ENCODE measurements at regions not wholly inside any gene's neighbourhood (a gene's known extent, or its start where the extent isn't known, plus 50 kb on each side); places are given as distances from the start of the nearest gene placed in this dataset.
"Not testable (repeated sequence)": the region's sequence is repeated elsewhere in the genome, so short reads cannot be mapped to it uniquely, and the experiment has no call there.

- H3K4me1 Mint-ChIP-seq (ENCODE audit: low read depth); H3K4me3 Mint-ChIP-seq; H3K27me3 Mint-ChIP-seq (ENCODE audit: insufficient read depth); intact Hi-C loops (cut with micrococcal nuclease); DNase-seq (ENCODE audit: low spot score); H3K27ac Mint-ChIP-seq: not testable (repeated sequence)
- Mint-ChIP-seq H3K9me3 (peaks cover 24% of the 10 kb centered on the region), H3K36me3 (ENCODE audit: low read depth) (peaks cover 10% of the 10 kb centered on the region)
Observed at GRCh38 chr3:185306286-185306685, 52.4 kb upstream of the EHHADH start.

- H3K27ac Mint-ChIP-seq, result no peak overlapping the region
- no peak overlapping the region for H3K4me3 Mint-ChIP-seq
- H3K27me3 Mint-ChIP-seq (ENCODE audit: insufficient read depth), result no peaks in the 10 kb centered on the region
- no peak for DNase-seq (ENCODE audit: low spot score)
- peaks cover 4% of the 10 kb centered on the region for H3K4me1 Mint-ChIP-seq (ENCODE audit: low read depth)
- H3K9me3 Mint-ChIP-seq, result peaks cover 24% of the 10 kb centered on the region
- intact Hi-C loops (cut with micrococcal nuclease), result no loop called here
- H3K36me3 Mint-ChIP-seq (ENCODE audit: low read depth), result peaks cover 10% of the 10 kb centered on the region
Observed at GRCh38 chr3:185306847-185307246, 53.0 kb upstream of the EHHADH start.

GRCh38 chr3:185308126-185308754 is 54.4 kb upstream of the EHHADH start:
- Mint-ChIP-seq H3K27ac (no peak overlapping the region), H3K9me3 (peaks cover 24% of the 10 kb centered on the region), H3K27me3 (ENCODE audit: insufficient read depth) (no peaks in the 10 kb centered on the region), H3K36me3 (ENCODE audit: low read depth) (peaks cover 10% of the 10 kb centered on the region), H3K4me1 (ENCODE audit: low read depth) (peaks cover 4% of the 10 kb centered on the region), H3K4me3 (no peak overlapping the region)
- peak; percentile 27 for DNase-seq (ENCODE audit: low spot score)
- intact Hi-C loops (cut with micrococcal nuclease), result loop anchor here (1.0 to 2.0 kb wide), 2 partner anchors 17 to 433 kb away; no protein-coding TSS in a partner anchor

- intact Hi-C loops (cut with micrococcal nuclease), result loop anchor here (2.0 kb wide), 1 partner anchor 19 kb away; no protein-coding TSS in a partner anchor
- H3K27ac Mint-ChIP-seq, result no peak overlapping the region
- peaks cover 10% of the 10 kb centered on the region for H3K36me3 Mint-ChIP-seq (ENCODE audit: low read depth)
- no peak for DNase-seq (ENCODE audit: low spot score)
- H3K27me3 Mint-ChIP-seq (ENCODE audit: insufficient read depth), result no peaks in the 10 kb centered on the region
- H3K4me3 Mint-ChIP-seq, result no peak overlapping the region
- peaks cover 4% of the 10 kb centered on the region for H3K4me1 Mint-ChIP-seq (ENCODE audit: low read depth)
- peaks cover 24% of the 10 kb centered on the region for H3K9me3 Mint-ChIP-seq
Observed at GRCh38 chr3:185309302-185309701, 53.6 kb upstream of the MAP3K13 start.

GRCh38 chr3:185309795-185310194 is 53.1 kb upstream of the MAP3K13 start:
- intact Hi-C loops (cut with micrococcal nuclease), result loop anchor here (2.0 kb wide), 1 partner anchor 19 kb away; no protein-coding TSS in a partner anchor
- Mint-ChIP-seq H3K36me3 (ENCODE audit: low read depth) (peaks cover 10% of the 10 kb centered on the region), H3K9me3 (peaks cover 24% of the 10 kb centered on the region), H3K27me3 (ENCODE audit: insufficient read depth) (no peaks in the 10 kb centered on the region), H3K4me3 (no peak overlapping the region), H3K4me1 (ENCODE audit: low read depth) (peaks cover 4% of the 10 kb centered on the region), H3K27ac (no peak overlapping the region)
- no peak for DNase-seq (ENCODE audit: low spot score)

- Mint-ChIP-seq H3K27me3 (ENCODE audit: insufficient read depth) (peaks cover 4% of the 10 kb centered on the region), H3K9me3 (peaks cover 15% of the 10 kb centered on the region), H3K27ac (no peak overlapping the region), H3K4me3 (no peak overlapping the region), H3K4me1 (ENCODE audit: low read depth) (peaks cover 5% of the 10 kb centered on the region), H3K36me3 (ENCODE audit: low read depth) (peaks cover 3% of the 10 kb centered on the region)
- intact Hi-C loops (cut with micrococcal nuclease), result no loop called here
- no peak for DNase-seq (ENCODE audit: low spot score)
Observed at GRCh38 chr3:185311991-185312390, 50.9 kb upstream of the MAP3K13 start.
